ENCODE measurements at regions not wholly inside any gene's neighbourhood (a gene's known extent, or its start where the extent isn't known, plus 50 kb on each side); places are given as distances from the start of the nearest gene placed in this dataset.
A peak's percentile ranks its signal among the peaks of the same experiment; 100 is the strongest.

DNA sequence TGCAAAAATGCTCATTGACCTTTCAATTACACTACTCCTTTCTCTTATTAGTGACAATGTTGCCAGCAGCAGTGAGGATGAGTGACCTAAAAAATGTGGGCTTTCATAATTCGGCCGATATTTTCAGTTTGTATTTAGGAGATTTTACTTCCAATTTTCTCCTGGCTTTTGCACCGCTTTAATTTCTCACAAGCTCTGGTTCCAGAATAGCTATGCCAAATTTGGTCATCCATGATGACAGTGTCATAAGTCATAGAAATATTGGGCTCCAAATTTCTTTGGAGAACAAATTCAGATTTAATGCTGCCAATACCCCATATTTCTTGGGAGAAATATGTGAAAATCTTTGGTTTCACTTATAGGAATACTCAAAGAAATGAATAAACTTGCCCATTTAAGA, 187.7 kb upstream of the HCCS start:
- no peak for DNase-seq (ENCODE audit: low read depth)
- TF ChIP-seq, protein P1, sequence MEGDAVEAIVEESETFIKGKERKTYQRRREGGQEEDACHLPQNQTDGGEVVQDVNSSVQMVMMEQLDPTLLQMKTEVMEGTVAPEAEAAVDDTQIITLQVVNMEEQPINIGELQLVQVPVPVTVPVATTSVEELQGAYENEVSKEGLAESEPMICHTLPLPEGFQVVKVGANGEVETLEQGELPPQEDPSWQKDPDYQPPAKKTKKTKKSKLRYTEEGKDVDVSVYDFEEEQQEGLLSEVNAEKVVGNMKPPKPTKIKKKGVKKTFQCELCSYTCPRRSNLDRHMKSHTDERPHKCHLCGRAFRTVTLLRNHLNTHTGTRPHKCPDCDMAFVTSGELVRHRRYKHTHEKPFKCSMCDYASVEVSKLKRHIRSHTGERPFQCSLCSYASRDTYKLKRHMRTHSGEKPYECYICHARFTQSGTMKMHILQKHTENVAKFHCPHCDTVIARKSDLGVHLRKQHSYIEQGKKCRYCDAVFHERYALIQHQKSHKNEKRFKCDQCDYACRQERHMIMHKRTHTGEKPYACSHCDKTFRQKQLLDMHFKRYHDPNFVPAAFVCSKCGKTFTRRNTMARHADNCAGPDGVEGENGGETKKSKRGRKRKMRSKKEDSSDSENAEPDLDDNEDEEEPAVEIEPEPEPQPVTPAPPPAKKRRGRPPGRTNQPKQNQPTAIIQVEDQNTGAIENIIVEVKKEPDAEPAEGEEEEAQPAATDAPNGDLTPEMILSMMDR (IDR thresholded peaks at IDR 0.05; ENCODE audit: low read length, missing control alignments) = no peak
- no peak overlapping the region for H3K4me3 ChIP-seq (replicated peaks; ENCODE audit: low read depth, low read length)

DNA sequence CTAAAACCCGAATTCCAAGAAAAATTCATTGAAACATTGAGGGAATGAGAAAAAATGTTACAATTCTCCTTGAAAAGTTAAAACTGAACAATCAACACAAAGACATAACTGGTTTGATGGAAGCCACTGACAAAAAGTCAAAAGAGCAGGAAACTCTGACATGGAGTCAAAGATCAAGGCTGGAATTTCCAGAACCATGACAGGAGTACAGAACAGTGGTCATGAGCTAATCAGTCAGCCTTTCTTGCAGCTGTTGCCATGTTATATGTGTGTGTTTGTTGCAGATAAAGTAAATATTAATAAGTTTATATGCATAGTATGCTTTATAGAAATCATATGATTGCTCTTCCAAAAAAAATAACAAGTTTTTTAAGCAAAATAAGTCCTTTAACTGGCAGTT, 184.7 kb upstream of the HCCS start:
- TF ChIP-seq, protein P1 (IDR thresholded peaks at IDR 0.05; ENCODE audit: low read length, missing control alignments) = no peak
- DNase-seq (ENCODE audit: low read depth) = peak; percentile 21

DNA sequence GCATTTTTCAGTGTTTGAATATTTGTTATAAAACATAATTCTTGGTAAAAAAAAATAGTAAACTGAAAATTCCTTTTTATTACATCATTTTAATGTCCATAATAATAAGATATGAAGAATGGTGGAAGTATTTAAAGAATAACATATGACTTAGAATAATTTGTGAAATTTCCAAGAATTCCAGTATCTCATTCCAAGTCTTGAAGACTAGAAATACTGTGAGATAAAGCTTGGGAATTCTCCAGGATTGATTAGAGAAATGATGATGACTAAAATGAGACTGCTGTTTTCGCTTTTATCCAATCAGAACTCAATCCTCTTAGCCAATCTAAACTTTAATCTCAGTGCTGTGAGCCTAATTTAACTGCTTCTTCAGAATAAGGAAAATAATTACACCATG, 184.2 kb upstream of the HCCS start:
- no peak overlapping the region for H3K4me3 ChIP-seq (replicated peaks; ENCODE audit: low read depth, low read length)
- TF ChIP-seq, protein P1 (IDR thresholded peaks at IDR 0.05; ENCODE audit: low read length, missing control alignments) = no peak
- peak; percentile 44 for DNase-seq (ENCODE audit: low read depth)

More for the DNA sequence above, 184.7 kb upstream of the HCCS start:
- H3K4me3 ChIP-seq (replicated peaks; ENCODE audit: low read depth, low read length) = no peak overlapping the region

DNA sequence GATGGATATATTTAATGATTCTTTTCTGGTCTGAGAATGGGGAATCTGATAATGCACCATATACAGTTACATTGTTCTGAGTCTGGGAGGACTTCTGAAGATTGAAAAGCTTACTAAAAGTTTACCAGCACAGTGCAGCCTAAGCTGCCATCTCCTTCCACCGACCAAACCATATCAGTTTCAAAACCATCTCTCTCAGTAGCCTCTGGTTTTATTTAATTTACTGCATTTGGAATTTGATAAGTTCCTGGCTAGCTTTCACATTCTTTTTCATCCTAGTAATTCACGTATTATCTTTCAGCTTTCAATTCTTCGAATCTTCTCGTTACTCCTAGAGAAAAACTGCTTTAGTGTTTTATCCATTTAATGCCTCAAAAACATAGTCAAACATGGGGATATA, 181.4 kb upstream of the HCCS start:
- DNase-seq (ENCODE audit: low read depth) = no peak
- no peak overlapping the region for H3K4me3 ChIP-seq (replicated peaks; ENCODE audit: low read depth, low read length)
- TF ChIP-seq, protein P1 (IDR thresholded peaks at IDR 0.05; ENCODE audit: low read length, missing control alignments) = no peak

DNA sequence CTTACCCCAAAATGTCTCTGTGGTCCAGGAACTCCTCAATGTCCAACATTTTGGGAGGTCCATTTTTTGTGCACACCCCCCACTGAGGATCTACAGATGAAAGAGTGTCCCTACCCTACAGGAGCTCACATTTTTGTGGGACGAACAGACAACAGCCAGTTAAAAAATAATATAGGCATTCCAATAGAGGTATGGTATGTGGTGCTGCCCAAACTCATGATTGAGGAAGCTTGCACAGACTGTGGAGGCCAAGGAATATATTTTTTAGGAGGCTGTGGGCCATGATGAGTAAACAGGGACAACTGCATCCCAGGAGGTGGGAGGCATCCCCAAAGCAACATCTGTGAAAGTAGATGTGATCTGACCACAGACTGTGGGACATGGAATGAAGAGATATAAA, 181.0 kb upstream of the HCCS start:
- TF ChIP-seq, protein P1 (IDR thresholded peaks at IDR 0.05; ENCODE audit: low read length, missing control alignments) = no peak
- no peak for DNase-seq (ENCODE audit: low read depth)
- H3K4me3 ChIP-seq (replicated peaks; ENCODE audit: low read depth, low read length) = no peak overlapping the region

DNA sequence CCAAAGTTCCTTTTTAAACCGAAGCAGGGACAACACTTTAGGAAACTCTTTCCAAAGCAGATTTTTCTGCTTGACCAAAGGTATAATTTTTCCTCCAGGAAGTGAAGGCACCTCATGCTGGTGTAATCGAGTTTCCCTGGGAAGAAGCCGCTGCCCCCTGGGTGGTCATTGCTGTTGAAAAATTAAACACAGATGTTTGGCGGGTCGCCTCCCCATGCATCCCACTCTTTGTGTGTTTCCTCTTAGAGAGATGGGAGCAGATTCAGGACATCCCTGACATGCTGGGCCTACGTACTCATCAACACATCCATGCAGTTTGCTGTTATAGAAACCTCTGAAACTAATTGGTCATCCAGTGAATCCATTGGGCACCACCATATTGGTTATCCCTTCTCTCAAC, 179.2 kb upstream of the HCCS start:
- H3K4me3 ChIP-seq (replicated peaks; ENCODE audit: low read depth, low read length) = no peak overlapping the region
- TF ChIP-seq, protein P1 (IDR thresholded peaks at IDR 0.05; ENCODE audit: low read length, missing control alignments) = no peak
- no peak for DNase-seq (ENCODE audit: low read depth)

DNA sequence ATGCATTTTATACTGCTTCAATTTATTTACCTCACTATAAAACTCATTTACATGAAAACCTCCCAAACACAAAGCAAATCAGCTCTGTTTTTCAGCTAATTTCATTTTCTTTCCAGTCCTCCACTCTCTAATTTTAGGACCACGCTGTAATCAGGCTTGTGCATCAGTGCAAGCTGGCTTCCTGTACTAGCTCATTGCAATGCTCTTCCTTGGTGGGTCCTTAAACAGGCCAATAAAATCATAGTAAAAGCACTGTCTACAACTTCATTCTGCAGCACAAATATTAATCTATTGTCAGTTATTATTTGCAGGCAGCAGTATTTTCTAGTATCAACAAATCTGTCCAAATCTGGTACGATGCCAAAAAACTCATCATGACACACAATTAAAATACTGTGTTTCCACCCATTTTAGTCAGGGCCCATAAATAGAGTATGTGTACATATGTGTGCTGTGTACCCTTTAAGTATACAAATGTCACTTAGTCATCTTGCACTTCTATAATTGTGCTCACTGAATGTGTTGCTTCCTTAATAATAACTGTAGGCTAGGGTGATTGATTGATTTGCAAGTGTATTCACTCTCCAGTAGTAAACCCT, 178.2 kb upstream of the HCCS start:
- H3K4me3 ChIP-seq (replicated peaks; ENCODE audit: low read depth, low read length) = no peak overlapping the region
- no peak for DNase-seq (ENCODE audit: low read depth)
- TF ChIP-seq, protein P1 (IDR thresholded peaks at IDR 0.05; ENCODE audit: low read length, missing control alignments) = no peak
